ENCODE measurements at regions not wholly inside any gene's neighbourhood (a gene's known extent, or its start where the extent isn't known, plus 50 kb on each side); places are given as distances from the start of the nearest gene placed in this dataset.

GRCh38 chr4:136925203-136925602, 607.1 kb downstream of the PCDH18 start:
- TF ChIP-seq, protein P1, sequence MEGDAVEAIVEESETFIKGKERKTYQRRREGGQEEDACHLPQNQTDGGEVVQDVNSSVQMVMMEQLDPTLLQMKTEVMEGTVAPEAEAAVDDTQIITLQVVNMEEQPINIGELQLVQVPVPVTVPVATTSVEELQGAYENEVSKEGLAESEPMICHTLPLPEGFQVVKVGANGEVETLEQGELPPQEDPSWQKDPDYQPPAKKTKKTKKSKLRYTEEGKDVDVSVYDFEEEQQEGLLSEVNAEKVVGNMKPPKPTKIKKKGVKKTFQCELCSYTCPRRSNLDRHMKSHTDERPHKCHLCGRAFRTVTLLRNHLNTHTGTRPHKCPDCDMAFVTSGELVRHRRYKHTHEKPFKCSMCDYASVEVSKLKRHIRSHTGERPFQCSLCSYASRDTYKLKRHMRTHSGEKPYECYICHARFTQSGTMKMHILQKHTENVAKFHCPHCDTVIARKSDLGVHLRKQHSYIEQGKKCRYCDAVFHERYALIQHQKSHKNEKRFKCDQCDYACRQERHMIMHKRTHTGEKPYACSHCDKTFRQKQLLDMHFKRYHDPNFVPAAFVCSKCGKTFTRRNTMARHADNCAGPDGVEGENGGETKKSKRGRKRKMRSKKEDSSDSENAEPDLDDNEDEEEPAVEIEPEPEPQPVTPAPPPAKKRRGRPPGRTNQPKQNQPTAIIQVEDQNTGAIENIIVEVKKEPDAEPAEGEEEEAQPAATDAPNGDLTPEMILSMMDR (IDR thresholded peaks at IDR 0.05) = no peak
- no peak for TF ChIP-seq EZH2 (IDR thresholded peaks at IDR 0.05)
- TF ChIP-seq EZH2phosphoT487 (IDR thresholded peaks at IDR 0.05) = no peak
